Body of pancreas (tissue), 4 donors: ENCODE measurements at regions not wholly inside any gene's neighbourhood (a gene's known extent, or its start where the extent isn't known, plus 50 kb on each side); places are given as distances from the start of the nearest gene placed in this dataset.

ENCODE experiments used
- ATAC-seq: fragments of 150-250 bp; one replicate; pipeline ENCODE4 v1.9.1; 2016
- DNase-seq, 4 donors: peaks; one replicate each; pipeline ENCODE4 v3.0.0-alpha.2; 2019
- H3K27ac ChIP-seq, 4 donors: fragments of 200-600 bp; sonication (generic); 1 replicate in 3 of 4; 2 replicates in 1 of 4; pipeline versions ENCODE4 v1.5.1 to v1.6.1; 2016 to 2019; ENCODE audit warnings: mild to moderate bottlenecking in 1 of 4, mixed read lengths in 1 of 4, moderate library complexity in 1 of 4
- H3K27me3 ChIP-seq, 2 donors: fragments of 200-600 bp; sonication (generic); one replicate each; pipeline ENCODE4 v1.6.0; 2016; ENCODE audit warnings: mild to moderate bottlenecking in 1 of 2
- H3K36me3 ChIP-seq, 2 donors: fragments of 200-600 bp; sonication (generic); replicated peaks in 1 of 2; 2 replicates each; pipeline ENCODE4 v1.5.1; 2016; ENCODE audit warnings: low read depth in 2 of 2; ENCODE audit not compliant: insufficient read depth in 1 of 2
- H3K4me1 ChIP-seq: fragments of 200-600 bp; sonication (generic); one replicate; pipeline ENCODE4 v1.6.0; 2016
- H3K4me3 ChIP-seq, 2 donors: fragments of 200-600 bp; sonication (generic); 1 replicate in 1 of 2; 2 replicates in 1 of 2; pipeline ENCODE4 v1.5.1; 2016 to 2019
- H3K9me3 ChIP-seq, 3 donors: fragments of 200-600 bp; sonication (generic); 1 replicate in 2 of 3; 2 replicates in 1 of 3; pipeline ENCODE4 v1.5.1; 2016
- CTCF ChIP-seq, 7 experiments: fragments of 450-650 bp in 4 of 7; fragments of 200-600 bp in 3 of 7; sonication (generic) in 3 of 7; IDR thresholded peaks; one replicate each; pipeline ENCODE4 v1.5.1; 2016 to 2019; ENCODE audit warnings: antibody characterized with exemption in 7 of 7
- POLR2A ChIP-seq, 3 donors: fragments of 450-650 bp; IDR thresholded peaks; one replicate each; pipeline ENCODE4 v1.6.1; 2016; ENCODE audit warnings: antibody characterized with exemption in 3 of 3, mild to moderate bottlenecking in 2 of 3
- WGBS, 2 donors: methylation state at CpG; one replicate each; pipeline ENCODE4 v1.1.5; 2017; 5-methylcytosine and 5-hydroxymethylcytosine counted together
- intact Hi-C: fragments of 100-400 bp; cut with DNase I; formaldehyde crosslinking; loops from one replicate; pipeline ENCODE4 v1.15.1; 2023

- no peaks in the 10 kb centered on the region for H3K27me3 ChIP-seq
- DNase-seq: no peak
- no peaks in the 10 kb centered on the region for H3K36me3 ChIP-seq
- H3K4me3 ChIP-seq: no peak overlapping the region
- ATAC-seq: no peak
- intact Hi-C loops: no loop called here
- H3K4me1 ChIP-seq: peaks cover 6% of the 10 kb centered on the region
- no peak overlapping the region for H3K27ac ChIP-seq
- 83% methylated on average over 5 to 7 of the region's 7 CpGs for WGBS, 2 donors
- H3K9me3 ChIP-seq: no peaks in the 10 kb centered on the region
- TF ChIP-seq POLR2A (IDR thresholded peaks at IDR 0.05) (no peak), CTCF (IDR thresholded peaks at IDR 0.05) (no peak)
Measured at GRCh38 chr2:119083416-119083815, 75.1 kb downstream of the C1QL2 start.

- DNase-seq (no peak), ATAC-seq (no peak)
- intact Hi-C loops: no loop called here
- Histone ChIP-seq H3K4me1 (peaks cover 6% of the 10 kb centered on the region), H3K27ac (no peak overlapping the region), H3K9me3 (no peaks in the 10 kb centered on the region), H3K4me3 (no peak overlapping the region), H3K36me3 (no peaks in the 10 kb centered on the region), H3K27me3 (no peaks in the 10 kb centered on the region)
- no peak for TF ChIP-seq POLR2A (IDR thresholded peaks at IDR 0.05)
- no peak for TF ChIP-seq CTCF (IDR thresholded peaks at IDR 0.05)
- 72 to 81% methylated on average over 10 of the region's 10 CpGs for whole genome bisulfite sequencing, 2 donors
Measured at GRCh38 chr2:119082821-119083400, 75.6 kb downstream of the C1QL2 start.

GRCh38 chr2:119078796-119079195, 79.8 kb downstream of the C1QL2 start:
- no peaks in the 10 kb centered on the region for H3K9me3 ChIP-seq
- H3K27ac ChIP-seq: no peak overlapping the region
- no peaks in the 10 kb centered on the region for H3K36me3 ChIP-seq
- H3K27me3 ChIP-seq: no peaks in the 10 kb centered on the region
- no peak overlapping the region for H3K4me3 ChIP-seq
- 70 to 75% methylated on average over 3 of the region's 3 CpGs for WGBS, 2 donors
- ATAC-seq (no peak), DNase-seq (no peak)
- intact Hi-C loops: no loop called here
- no peaks in the 10 kb centered on the region for H3K4me1 ChIP-seq
- TF ChIP-seq CTCF (IDR thresholded peaks at IDR 0.05) (no peak), POLR2A (IDR thresholded peaks at IDR 0.05) (no peak)

GRCh38 chr2:119076713-119077112, 81.8 kb downstream of the C1QL2 start:
- WGBS, 2 donors: 68 to 80% methylated on average over 8 of the region's 8 CpGs
- intact Hi-C loops: no loop called here
- Histone ChIP-seq H3K9me3 (no peaks in the 10 kb centered on the region), H3K27ac (no peak overlapping the region), H3K27me3 (no peaks in the 10 kb centered on the region), H3K4me3 (no peak overlapping the region), H3K36me3 (no peaks in the 10 kb centered on the region), H3K4me1 (no peaks in the 10 kb centered on the region)
- TF ChIP-seq POLR2A (IDR thresholded peaks at IDR 0.05): no peak
- TF ChIP-seq CTCF (IDR thresholded peaks at IDR 0.05): no peak
- DNase-seq (no peak), ATAC-seq (no peak)

GRCh38 chr2:119073213-119073612, 85.3 kb downstream of the C1QL2 start:
- no peaks in the 10 kb centered on the region for H3K4me1 ChIP-seq
- H3K9me3 ChIP-seq: no peaks in the 10 kb centered on the region
- no peak overlapping the region for H3K4me3 ChIP-seq
- WGBS, 2 donors: 33 to 39% methylated on average over 3 of the region's 3 CpGs
- no peak overlapping the region for H3K27ac ChIP-seq
- intact Hi-C loops: no loop called here
- no peaks in the 10 kb centered on the region for H3K36me3 ChIP-seq
- DNase-seq: no peak
- no peaks in the 10 kb centered on the region for H3K27me3 ChIP-seq
- no peak for TF ChIP-seq POLR2A (IDR thresholded peaks at IDR 0.05)
- no peak for ATAC-seq
